WTC11 (cell line): ENCODE measurements at regions not wholly inside any gene's neighbourhood (a gene's known extent, or its start where the extent isn't known, plus 50 kb on each side); places are given as distances from the start of the nearest gene placed in this dataset.

Experiments used
- ATAC-seq: fragments of 200-7000 bp; cut with Tn5 transposase; 2 replicates; pipeline ENCODE4 v1.10.0; 2021; ENCODE audit warnings: mild to moderate bottlenecking, moderate library complexity
- CTCF ChIA-PET: fragments of 300-600 bp; sonication (Branson Sonifier 250); formaldehyde crosslinking; loops from one replicate; lab custom pipeline; 2021; ENCODE audit warnings: antibody characterized with exemption; lab: Charles Lee
- POLR2A ChIA-PET: fragments of 350-600 bp; sonication (Branson Sonifier 250); formaldehyde crosslinking; loops from one replicate; lab custom pipeline; 2021; ENCODE audit warnings: antibody characterized with exemption; lab: Charles Lee
- DNase-seq: peaks from one replicate; pipeline ENCODE4 v3.0.0; 2021; ENCODE audit warnings: low spot score
- H3K27ac Mint-ChIP-seq: 2 replicates; pipeline ENCODE4 v1.8.0; 2021; ENCODE audit warnings: mixed read lengths
- H3K27me3 Mint-ChIP-seq: 2 replicates; pipeline ENCODE4 v1.8.0; 2021; ENCODE audit warnings: low read depth, mild to moderate bottlenecking, moderate library complexity, mixed read lengths
- H3K36me3 Mint-ChIP-seq: 2 replicates; pipeline ENCODE4 v1.8.0; 2021; ENCODE audit warnings: mixed read lengths
- H3K4me1 Mint-ChIP-seq: 2 replicates; pipeline ENCODE4 v1.8.0; 2022; ENCODE audit warnings: mixed read lengths
- H3K4me3 Mint-ChIP-seq: 2 replicates; pipeline ENCODE4 v1.8.0; 2021; ENCODE audit warnings: mild to moderate bottlenecking, moderate library complexity, mixed read lengths
- H3K9me3 Mint-ChIP-seq: 2 replicates; pipeline ENCODE4 v1.8.0; 2021; ENCODE audit warnings: mixed read lengths
- CREM ChIP-seq: sonication (generic); formaldehyde crosslinking; IDR thresholded peaks from 2 replicates; pipeline ENCODE4 v1.8.1; 2022; ENCODE audit warnings: mild to moderate bottlenecking, missing genetic modification reagents, moderate library complexity
- ELF4 ChIP-seq: sonication (generic); formaldehyde crosslinking; IDR thresholded peaks from 2 replicates; pipeline ENCODE4 v1.8.1; 2022; ENCODE audit warnings: low read depth, mild to moderate bottlenecking, moderate library complexity, missing genetic modification reagents
- ETV6 ChIP-seq: sonication (generic); formaldehyde crosslinking; IDR thresholded peaks from 2 replicates; pipeline ENCODE4 v1.8.1; 2022; ENCODE audit warnings: mild to moderate bottlenecking, missing genetic modification reagents
- FOXJ3 ChIP-seq: sonication (generic); formaldehyde crosslinking; IDR thresholded peaks from 2 replicates; pipeline ENCODE4 v1.9.0; 2021; ENCODE audit warnings: missing genetic modification reagents, mild to moderate bottlenecking, borderline replicate concordance
- FOXP4 ChIP-seq: sonication (generic); formaldehyde crosslinking; IDR thresholded peaks from 2 replicates; pipeline ENCODE4 v1.8.0; 2022; ENCODE audit warnings: mild to moderate bottlenecking, missing genetic modification reagents
- GRHL2 ChIP-seq: fragments of 250-450 bp; sonication (Bioruptor Pico); IDR thresholded peaks from 2 replicates; pipeline ENCODE4 v1.8.0; 2022; ENCODE audit warnings: mild to moderate bottlenecking, moderate library complexity; ENCODE audit not compliant: insufficient replicate concordance, severe bottlenecking
- GTF2I ChIP-seq: fragments of 250-450 bp; sonication (Bioruptor Pico); conservative IDR thresholded peaks from 2 replicates; pipeline ENCODE4 v1.4.0; 2021; ENCODE audit warnings: mild to moderate bottlenecking
- HMGXB4 ChIP-seq: sonication (generic); formaldehyde crosslinking; IDR thresholded peaks from 2 replicates; pipeline ENCODE4 v1.8.1; 2023; ENCODE audit warnings: mild to moderate bottlenecking, moderate library complexity, missing genetic modification reagents
- NR2C2 ChIP-seq: sonication (generic); formaldehyde crosslinking; IDR thresholded peaks from 2 replicates; pipeline ENCODE4 v1.8.0; 2022; ENCODE audit warnings: mild to moderate bottlenecking, missing genetic modification reagents
- SMAD4 ChIP-seq: sonication (generic); formaldehyde crosslinking; IDR thresholded peaks from 2 replicates; pipeline ENCODE4 v1.8.0; 2022; ENCODE audit warnings: mild to moderate bottlenecking, missing genetic modification reagents
- SP1 ChIP-seq: sonication (generic); formaldehyde crosslinking; conservative IDR thresholded peaks from 2 replicates; pipeline ENCODE4 v1.8.1; 2022; ENCODE audit warnings: missing genetic modification reagents
- TP53 ChIP-seq: sonication (generic); formaldehyde crosslinking; IDR thresholded peaks from 2 replicates; pipeline ENCODE4 v1.8.1; 2023; ENCODE audit warnings: mild to moderate bottlenecking, missing genetic modification reagents
- ZNF232 ChIP-seq: sonication (generic); formaldehyde crosslinking; IDR thresholded peaks from 2 replicates; pipeline ENCODE4 v1.8.0; 2022; ENCODE audit warnings: mild to moderate bottlenecking, missing genetic modification reagents
- TF ChIP-seq, protein P1 (sequence below): sonication (generic); formaldehyde crosslinking; IDR thresholded peaks from 2 replicates; pipeline ENCODE4 v1.8.0; 2022; ENCODE audit warnings: mild to moderate bottlenecking, missing genetic modification reagents
- TF ChIP-seq, protein P2 (sequence below): sonication (generic); formaldehyde crosslinking; IDR thresholded peaks from 2 replicates; pipeline ENCODE4 v1.8.1; 2022; ENCODE audit warnings: mild to moderate bottlenecking, moderate library complexity, missing genetic modification reagents
- TF ChIP-seq, protein P3 (sequence below): sonication (generic); formaldehyde crosslinking; IDR thresholded peaks from 2 replicates; pipeline ENCODE4 v1.8.1; 2022; ENCODE audit warnings: low read depth, mild to moderate bottlenecking, moderate library complexity, missing genetic modification reagents, borderline replicate concordance
- TF ChIP-seq, protein P4 (sequence below): fragments of 250-450 bp; sonication (Bioruptor Pico); IDR thresholded peaks from 2 replicates; pipeline ENCODE4 v1.8.0; 2021; ENCODE audit warnings: mild to moderate bottlenecking
- TF ChIP-seq, protein P5 (sequence below): sonication (generic); formaldehyde crosslinking; IDR thresholded peaks from 2 replicates; pipeline ENCODE4 v1.8.1; 2023; ENCODE audit warnings: mild to moderate bottlenecking, missing genetic modification reagents, moderate library complexity
- TF ChIP-seq, protein P6 (sequence below): fragments of 250-450 bp; sonication (Bioruptor Pico); conservative IDR thresholded peaks from 2 replicates; pipeline ENCODE4 v1.9.0; 2021; ENCODE audit warnings: mild to moderate bottlenecking
- TF ChIP-seq, protein P7 (sequence below): sonication (generic); formaldehyde crosslinking; IDR thresholded peaks from 2 replicates; pipeline ENCODE4 v1.8.0; 2022; ENCODE audit warnings: missing genetic modification reagents

GRCh38 chr3:68067314-68067713, 412.9 kb upstream of the SUCLG2 start:
- TF ChIP-seq CREM (CRISPR knock-in tag) = no peak
- no peak for TF ChIP-seq ZNF232
- TF ChIP-seq, protein P1, sequence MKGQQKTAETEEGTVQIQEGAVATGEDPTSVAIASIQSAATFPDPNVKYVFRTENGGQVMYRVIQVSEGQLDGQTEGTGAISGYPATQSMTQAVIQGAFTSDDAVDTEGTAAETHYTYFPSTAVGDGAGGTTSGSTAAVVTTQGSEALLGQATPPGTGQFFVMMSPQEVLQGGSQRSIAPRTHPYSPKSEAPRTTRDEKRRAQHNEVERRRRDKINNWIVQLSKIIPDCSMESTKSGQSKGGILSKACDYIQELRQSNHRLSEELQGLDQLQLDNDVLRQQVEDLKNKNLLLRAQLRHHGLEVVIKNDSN (CRISPR knock-in tag) = no peak
- no peak for TF ChIP-seq FOXP4
- TF ChIP-seq, protein P2, sequence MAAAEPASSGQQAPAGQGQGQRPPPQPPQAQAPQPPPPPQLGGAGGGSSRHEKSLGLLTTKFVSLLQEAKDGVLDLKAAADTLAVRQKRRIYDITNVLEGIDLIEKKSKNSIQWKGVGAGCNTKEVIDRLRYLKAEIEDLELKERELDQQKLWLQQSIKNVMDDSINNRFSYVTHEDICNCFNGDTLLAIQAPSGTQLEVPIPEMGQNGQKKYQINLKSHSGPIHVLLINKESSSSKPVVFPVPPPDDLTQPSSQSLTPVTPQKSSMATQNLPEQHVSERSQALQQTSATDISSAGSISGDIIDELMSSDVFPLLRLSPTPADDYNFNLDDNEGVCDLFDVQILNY (CRISPR knock-in tag) = no peak
- TF ChIP-seq TP53 (CRISPR knock-in tag) = no peak
- TF ChIP-seq, all 79 proteins: peak for 0
- Mint-ChIP-seq H3K27me3 (no peaks in the 10 kb centered on the region), H3K36me3 (peaks cover 19% of the 10 kb centered on the region), H3K27ac (no peak overlapping the region), H3K4me3 (no peak overlapping the region), H3K9me3 (peaks cover 34% of the 10 kb centered on the region), H3K4me1 (no peaks in the 10 kb centered on the region)
- POLR2A ChIA-PET = no interaction called here
- DNase-seq (no peak), ATAC-seq (no peak)
- CTCF ChIA-PET = no interaction called here

DNA sequence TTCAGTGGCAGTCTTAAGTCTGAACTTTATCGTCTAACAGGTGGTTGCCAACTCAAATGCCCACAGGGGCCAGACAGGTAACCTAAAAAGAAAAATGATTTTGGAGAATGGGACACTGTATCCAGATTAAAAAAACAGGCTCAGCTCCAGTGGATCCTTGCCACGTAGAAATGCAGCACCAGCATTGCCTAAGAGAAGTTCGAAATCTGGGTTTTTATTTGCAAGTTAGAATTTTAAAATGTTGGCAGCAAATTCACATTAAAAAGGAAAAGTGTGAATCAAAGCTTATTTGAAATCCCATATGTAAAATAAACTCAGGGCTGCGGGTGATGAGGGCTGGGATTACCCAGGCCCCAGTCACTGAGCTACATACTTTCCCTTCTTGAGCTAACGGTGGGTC, 408.5 kb upstream of the SUCLG2 start:
- H3K36me3 Mint-ChIP-seq = no peaks in the 10 kb centered on the region
- H3K4me1 Mint-ChIP-seq = peaks cover 2% of the 10 kb centered on the region
- DNase-seq (no peak), ATAC-seq (no peak)
- H3K27ac Mint-ChIP-seq = no peak overlapping the region
- H3K27me3 Mint-ChIP-seq = no peaks in the 10 kb centered on the region
- TF ChIP-seq, protein P3, sequence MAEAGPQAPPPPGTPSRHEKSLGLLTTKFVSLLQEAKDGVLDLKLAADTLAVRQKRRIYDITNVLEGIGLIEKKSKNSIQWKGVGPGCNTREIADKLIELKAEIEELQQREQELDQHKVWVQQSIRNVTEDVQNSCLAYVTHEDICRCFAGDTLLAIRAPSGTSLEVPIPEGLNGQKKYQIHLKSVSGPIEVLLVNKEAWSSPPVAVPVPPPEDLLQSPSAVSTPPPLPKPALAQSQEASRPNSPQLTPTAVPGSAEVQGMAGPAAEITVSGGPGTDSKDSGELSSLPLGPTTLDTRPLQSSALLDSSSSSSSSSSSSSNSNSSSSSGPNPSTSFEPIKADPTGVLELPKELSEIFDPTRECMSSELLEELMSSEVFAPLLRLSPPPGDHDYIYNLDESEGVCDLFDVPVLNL (CRISPR knock-in tag) = no peak
- TF ChIP-seq NR2C2 (no peak), SMAD4 (no peak), ELF4 (no peak), FOXJ3 (no peak), HMGXB4 (CRISPR knock-in tag) (no peak), ETV6 (CRISPR knock-in tag) (no peak), GTF2I (CRISPR knock-in tag) (no peak), SP1 (CRISPR knock-in tag) (no peak), GRHL2 (CRISPR knock-in tag) (no peak)
- TF ChIP-seq, protein P4, sequence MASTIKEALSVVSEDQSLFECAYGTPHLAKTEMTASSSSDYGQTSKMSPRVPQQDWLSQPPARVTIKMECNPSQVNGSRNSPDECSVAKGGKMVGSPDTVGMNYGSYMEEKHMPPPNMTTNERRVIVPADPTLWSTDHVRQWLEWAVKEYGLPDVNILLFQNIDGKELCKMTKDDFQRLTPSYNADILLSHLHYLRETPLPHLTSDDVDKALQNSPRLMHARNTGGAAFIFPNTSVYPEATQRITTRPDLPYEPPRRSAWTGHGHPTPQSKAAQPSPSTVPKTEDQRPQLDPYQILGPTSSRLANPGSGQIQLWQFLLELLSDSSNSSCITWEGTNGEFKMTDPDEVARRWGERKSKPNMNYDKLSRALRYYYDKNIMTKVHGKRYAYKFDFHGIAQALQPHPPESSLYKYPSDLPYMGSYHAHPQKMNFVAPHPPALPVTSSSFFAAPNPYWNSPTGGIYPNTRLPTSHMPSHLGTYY = no peak
- TF ChIP-seq, protein P1 (CRISPR knock-in tag) = no peak
- TF ChIP-seq, protein P5, sequence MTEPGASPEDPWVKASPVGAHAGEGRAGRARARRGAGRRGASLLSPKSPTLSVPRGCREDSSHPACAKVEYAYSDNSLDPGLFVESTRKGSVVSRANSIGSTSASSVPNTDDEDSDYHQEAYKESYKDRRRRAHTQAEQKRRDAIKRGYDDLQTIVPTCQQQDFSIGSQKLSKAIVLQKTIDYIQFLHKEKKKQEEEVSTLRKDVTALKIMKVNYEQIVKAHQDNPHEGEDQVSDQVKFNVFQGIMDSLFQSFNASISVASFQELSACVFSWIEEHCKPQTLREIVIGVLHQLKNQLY (CRISPR knock-in tag) = no peak
- TF ChIP-seq, protein P6, sequence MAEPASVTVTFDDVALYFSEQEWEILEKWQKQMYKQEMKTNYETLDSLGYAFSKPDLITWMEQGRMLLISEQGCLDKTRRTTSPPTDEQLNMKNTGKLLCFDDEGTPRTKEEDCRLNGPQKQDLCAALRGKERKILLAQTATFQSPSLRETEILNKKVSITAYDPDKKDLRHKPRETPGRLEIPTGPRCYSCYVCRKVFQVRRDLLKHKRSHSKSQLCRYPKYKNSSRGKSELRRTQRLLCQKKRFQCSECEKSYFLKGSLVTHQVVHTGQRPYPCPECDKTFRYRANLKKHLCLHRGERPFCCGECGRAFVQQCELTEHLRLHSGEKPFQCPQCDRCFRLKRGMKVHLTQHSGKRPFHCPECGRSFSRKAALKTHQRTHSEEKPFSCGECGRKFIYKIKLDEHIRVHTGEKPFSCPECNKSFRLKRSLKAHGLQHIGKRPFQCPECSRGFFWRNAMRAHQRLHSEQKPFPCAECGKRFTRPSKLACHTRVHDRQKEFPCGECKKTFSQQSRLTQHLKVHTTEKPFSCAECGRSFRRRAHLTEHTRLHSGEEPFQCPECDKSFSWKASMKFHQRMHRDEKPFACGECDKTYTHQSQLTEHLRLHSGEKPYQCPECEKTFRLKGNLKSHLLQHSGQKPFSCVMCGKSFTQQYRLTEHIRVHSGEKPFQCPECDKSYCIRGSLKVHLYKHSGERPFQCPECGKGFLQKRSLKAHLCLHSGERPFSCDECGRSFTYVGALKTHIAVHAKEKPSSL (CRISPR knock-in tag) = no peak
- TF ChIP-seq, protein P7, sequence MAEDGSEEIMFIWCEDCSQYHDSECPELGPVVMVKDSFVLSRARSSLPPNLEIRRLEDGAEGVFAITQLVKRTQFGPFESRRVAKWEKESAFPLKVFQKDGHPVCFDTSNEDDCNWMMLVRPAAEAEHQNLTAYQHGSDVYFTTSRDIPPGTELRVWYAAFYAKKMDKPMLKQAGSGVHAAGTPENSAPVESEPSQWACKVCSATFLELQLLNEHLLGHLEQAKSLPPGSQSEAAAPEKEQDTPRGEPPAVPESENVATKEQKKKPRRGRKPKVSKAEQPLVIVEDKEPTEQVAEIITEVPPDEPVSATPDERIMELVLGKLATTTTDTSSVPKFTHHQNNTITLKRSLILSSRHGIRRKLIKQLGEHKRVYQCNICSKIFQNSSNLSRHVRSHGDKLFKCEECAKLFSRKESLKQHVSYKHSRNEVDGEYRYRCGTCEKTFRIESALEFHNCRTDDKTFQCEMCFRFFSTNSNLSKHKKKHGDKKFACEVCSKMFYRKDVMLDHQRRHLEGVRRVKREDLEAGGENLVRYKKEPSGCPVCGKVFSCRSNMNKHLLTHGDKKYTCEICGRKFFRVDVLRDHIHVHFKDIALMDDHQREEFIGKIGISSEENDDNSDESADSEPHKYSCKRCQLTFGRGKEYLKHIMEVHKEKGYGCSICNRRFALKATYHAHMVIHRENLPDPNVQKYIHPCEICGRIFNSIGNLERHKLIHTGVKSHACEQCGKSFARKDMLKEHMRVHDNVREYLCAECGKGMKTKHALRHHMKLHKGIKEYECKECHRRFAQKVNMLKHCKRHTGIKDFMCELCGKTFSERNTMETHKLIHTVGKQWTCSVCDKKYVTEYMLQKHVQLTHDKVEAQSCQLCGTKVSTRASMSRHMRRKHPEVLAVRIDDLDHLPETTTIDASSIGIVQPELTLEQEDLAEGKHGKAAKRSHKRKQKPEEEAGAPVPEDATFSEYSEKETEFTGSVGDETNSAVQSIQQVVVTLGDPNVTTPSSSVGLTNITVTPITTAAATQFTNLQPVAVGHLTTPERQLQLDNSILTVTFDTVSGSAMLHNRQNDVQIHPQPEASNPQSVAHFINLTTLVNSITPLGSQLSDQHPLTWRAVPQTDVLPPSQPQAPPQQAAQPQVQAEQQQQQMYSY (CRISPR knock-in tag) = no peak
- no peak overlapping the region for H3K4me3 Mint-ChIP-seq
- no peaks in the 10 kb centered on the region for H3K9me3 Mint-ChIP-seq
- ChIA-PET CTCF (no interaction called here), POLR2A (no interaction called here)
